IPS-18c (cell line): ENCODE measurements at regions not wholly inside any gene's neighbourhood (a gene's known extent, or its start where the extent isn't known, plus 50 kb on each side); places are given as distances from the start of the nearest gene placed in this dataset.
"Not testable (repeated sequence)": the region's sequence is repeated elsewhere in the genome, so short reads cannot be mapped to it uniquely, and the experiment has no call there.

Experiments
- H3K4me3 ChIP-seq: 2 replicates; pipeline ENCODE4 v1.7.0; 2013; ENCODE audit warnings: low read depth, mild to moderate bottlenecking, low read length, moderate library complexity; ENCODE audit not compliant: insufficient read depth
- H3K9me3 ChIP-seq: one replicate; pipeline ENCODE4 v1.6.1; 2013; ENCODE audit warnings: mild to moderate bottlenecking, low read length, moderate library complexity; ENCODE audit not compliant: control insufficient read depth, insufficient read depth

- no peak overlapping the region for H3K4me3 ChIP-seq
- no peaks in the 10 kb centered on the region for H3K9me3 ChIP-seq
Observed at GRCh38 chr1:199866210-199866617, 161.3 kb upstream of the NR5A2 start.

- Histone ChIP-seq H3K4me3 (no peak overlapping the region), H3K9me3 (no peaks in the 10 kb centered on the region)
Observed at GRCh38 chr1:199867601-199868000, 159.9 kb upstream of the NR5A2 start.

GRCh38 chr1:199868777-199869176 lies 158.7 kb upstream of the NR5A2 start:
- H3K9me3 ChIP-seq, result no peaks in the 10 kb centered on the region
- no peak overlapping the region for H3K4me3 ChIP-seq

DNA sequence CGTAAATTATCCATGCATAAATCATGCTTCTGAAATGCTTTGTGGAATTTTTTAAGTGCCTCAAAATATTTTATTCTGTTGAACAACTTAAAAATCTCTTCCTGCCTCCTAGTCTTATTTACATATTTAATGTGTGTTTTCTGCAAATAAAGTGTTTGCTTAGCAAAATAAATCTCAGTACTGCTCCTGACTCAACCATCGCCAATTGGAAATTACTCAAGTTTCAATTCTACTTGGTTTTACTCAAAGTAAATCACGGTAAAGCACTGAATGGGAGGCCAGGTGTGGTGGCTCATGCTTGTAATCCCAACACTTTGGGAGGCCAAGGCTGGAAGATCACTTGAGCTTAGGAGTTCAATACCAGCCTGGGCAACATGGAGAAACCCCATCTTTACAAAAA lies 152.2 kb upstream of the NR5A2 start:
- no peak overlapping the region for H3K4me3 ChIP-seq

GRCh38 chr1:199875856-199876255 lies 151.7 kb upstream of the NR5A2 start:
- Histone ChIP-seq H3K9me3 (peaks cover 4% of the 10 kb centered on the region), H3K4me3 (no peak overlapping the region)

More for the DNA sequence above, 152.2 kb upstream of the NR5A2 start:
- peaks cover 4% of the 10 kb centered on the region for H3K9me3 ChIP-seq

DNA sequence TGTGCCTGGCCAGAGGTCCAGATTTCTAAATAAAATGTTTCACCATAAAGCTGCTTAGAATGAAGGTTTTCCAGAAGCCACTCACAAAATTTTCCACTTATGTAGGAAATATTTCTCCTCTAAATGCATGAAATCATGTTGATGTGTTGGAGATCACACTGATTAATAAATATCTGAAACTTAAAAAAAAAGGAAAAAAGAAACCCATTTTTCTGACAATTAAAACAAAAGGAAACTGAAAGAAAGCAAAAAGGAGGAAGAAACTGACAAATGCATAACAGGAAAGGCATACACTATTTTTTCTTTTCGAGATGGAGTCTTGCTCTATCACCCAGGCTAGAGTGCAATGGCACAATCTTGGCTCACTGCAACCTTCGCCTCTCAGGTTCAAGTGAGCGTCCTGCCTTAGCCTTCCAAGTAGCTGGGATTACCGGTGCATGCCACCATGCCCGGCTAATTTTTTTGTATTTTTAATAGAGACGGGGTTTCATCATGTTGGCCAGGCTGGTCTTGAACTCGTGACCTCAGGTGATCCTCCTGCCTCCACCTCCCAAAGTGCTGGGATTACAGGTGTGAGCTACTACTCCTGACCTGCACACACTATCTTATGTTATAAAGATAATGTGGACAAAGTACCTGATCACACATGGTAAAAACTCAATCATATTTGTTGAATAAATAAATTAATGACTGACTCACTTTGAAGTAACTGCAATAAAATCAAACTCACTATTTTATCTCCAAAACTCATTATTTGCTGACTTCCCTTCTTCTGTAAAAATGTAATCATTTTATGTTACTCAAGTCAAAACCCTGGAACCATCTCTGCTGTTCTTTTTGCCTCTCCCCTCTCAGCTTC lies 149.8 kb upstream of the NR5A2 start:
- peaks cover 4% of the 10 kb centered on the region for H3K9me3 ChIP-seq
- no peak overlapping the region for H3K4me3 ChIP-seq

GRCh38 chr1:199878823-199879222 lies 148.7 kb upstream of the NR5A2 start:
- Histone ChIP-seq H3K4me3 (no peak overlapping the region), H3K9me3 (peaks cover 4% of the 10 kb centered on the region)

- H3K9me3 ChIP-seq, result no peaks in the 10 kb centered on the region
- H3K4me3 ChIP-seq, result no peak overlapping the region
Observed at GRCh38 chr1:199898654-199899053, 128.9 kb upstream of the NR5A2 start.

GRCh38 chr1:199901341-199901740 lies 126.2 kb upstream of the NR5A2 start:
- Histone ChIP-seq H3K9me3 (no peaks in the 10 kb centered on the region), H3K4me3 (no peak overlapping the region)

DNA sequence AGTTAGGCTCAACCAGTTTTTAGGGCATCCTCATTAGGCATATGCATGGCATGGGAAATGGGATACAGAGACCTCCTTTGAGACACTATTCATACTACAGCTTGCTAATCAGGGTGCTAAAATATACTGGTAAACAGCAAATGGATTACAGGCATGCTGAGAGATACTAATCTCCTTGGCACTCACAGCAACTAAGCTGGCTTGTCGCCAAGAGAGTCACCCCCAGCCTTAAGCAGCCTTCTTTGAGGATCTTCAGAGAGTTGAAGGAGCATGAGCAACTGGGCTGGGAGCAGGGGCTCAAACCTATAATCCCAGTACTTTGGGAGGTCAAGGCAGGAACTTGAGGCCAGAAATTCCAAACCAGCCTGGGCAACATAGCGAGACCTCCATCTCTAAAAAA lies 120.1 kb upstream of the NR5A2 start:
- H3K4me3 ChIP-seq, result no peak overlapping the region

DNA sequence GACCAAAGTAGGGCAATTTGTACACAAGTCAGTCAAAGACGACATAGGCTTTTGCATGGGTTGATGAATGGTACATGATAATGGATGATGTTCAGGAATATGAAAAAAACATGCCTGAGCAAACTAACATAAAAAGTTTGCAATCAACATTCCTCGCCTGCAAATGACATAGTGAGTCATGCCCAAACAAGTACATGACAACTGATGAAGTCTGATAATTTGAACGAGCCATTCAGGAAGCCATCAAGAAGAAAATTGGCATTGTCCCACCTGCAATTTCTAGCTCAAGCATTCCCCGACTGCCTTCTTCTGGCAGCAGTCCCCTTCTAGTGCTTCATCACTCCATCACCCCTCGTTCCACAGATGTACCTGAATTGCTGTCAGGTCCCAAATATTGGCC lies 118.4 kb upstream of the NR5A2 start:
- Histone ChIP-seq H3K9me3 (no peaks in the 10 kb centered on the region), H3K4me3 (no peak overlapping the region)

More for the DNA sequence above, 120.1 kb upstream of the NR5A2 start:
- H3K9me3 ChIP-seq, result no peaks in the 10 kb centered on the region

DNA sequence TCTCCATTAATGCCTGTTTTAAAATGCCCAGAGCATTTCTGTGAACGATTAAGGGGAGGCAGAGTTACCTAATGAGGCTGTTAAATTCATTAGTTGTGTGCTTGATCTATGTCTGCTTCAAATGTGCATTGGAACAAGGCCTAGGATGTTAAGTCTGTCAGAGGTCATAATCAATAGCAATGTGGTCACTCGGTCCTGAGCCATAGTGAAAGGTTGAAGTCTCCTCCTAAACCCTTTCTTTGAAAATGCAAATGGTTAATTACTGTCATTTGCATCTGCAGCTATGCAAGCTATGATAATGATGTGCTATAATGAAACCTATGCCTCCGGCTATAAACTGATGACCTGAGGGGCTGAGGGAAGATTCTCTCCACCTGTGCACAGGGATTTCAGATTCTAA lies 114.2 kb upstream of the NR5A2 start:
- no peaks in the 10 kb centered on the region for H3K9me3 ChIP-seq
- no peak overlapping the region for H3K4me3 ChIP-seq

DNA sequence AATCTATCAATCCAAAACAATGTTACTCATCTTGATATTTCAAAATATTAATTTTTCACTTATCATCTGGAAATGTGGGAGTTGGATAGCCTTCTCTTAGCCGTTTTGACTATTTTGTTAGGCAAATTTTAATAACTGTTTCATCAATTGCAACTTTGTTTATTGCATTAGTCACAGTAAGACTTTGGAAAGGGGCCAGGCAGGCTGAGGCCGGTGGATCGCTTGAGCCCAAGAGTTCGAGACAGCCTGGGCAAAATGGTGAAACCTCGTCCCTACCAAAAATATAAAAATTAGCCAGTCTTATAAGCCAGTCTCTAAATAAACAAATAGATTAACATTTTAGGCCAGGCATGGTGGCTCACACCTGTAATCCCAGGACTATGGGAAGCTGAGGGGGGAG lies 113.0 kb upstream of the NR5A2 start:
- no peaks in the 10 kb centered on the region for H3K9me3 ChIP-seq
- H3K4me3 ChIP-seq, result no peak overlapping the region

DNA sequence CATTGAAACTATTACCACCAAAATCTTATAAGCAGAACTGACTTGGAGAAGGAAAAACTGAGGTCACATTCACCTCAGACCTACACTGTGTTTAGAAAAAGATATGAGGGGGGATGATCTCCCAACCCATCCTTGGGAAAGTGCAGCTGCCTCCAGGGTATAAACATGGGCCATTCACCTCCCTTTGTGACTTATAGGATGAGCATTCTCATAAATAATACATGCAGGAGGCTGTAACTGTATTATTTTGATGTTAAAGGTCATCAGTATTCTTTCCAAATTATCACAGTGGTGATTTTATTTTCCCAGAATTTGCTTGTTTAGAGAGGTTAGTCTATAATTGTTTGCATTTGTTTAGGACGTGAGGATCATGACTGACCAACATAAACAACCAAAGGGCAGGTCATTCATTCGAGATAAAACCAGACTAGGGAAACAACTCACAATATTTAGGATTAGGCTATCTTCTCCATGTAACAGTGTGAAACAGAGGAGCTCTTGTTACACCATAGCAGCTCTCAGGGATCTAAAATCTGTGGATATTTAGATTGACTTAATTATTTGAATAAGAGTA lies 109.2 kb upstream of the NR5A2 start:
- Histone ChIP-seq H3K9me3 (no peaks in the 10 kb centered on the region), H3K4me3 (no peak overlapping the region)

- H3K9me3 ChIP-seq, result no peaks in the 10 kb centered on the region
- no peak overlapping the region for H3K4me3 ChIP-seq
Observed at GRCh38 chr1:199920635-199921034, 106.9 kb upstream of the NR5A2 start.

DNA sequence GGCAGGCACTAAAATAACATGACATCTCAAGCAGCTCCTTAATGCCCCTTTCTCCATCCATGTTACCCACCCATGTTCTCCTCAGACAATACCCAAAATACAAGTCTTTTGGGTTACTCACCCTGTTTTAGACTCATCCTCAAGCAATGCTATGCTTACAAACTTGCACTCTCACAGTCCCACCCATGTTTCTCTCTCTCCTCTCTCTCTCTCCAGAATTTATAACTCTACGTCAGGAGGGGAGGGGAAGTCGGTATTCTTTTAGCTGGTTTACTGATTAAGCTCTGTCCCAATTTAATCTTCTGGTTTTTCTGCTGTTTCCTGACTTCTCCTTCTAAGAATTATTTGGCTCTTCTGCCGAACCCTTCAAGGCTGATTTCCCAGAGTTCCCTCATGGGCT lies 98.0 kb upstream of the NR5A2 start:
- peaks cover 2% of the 10 kb centered on the region for H3K9me3 ChIP-seq
- no peak overlapping the region for H3K4me3 ChIP-seq

DNA sequence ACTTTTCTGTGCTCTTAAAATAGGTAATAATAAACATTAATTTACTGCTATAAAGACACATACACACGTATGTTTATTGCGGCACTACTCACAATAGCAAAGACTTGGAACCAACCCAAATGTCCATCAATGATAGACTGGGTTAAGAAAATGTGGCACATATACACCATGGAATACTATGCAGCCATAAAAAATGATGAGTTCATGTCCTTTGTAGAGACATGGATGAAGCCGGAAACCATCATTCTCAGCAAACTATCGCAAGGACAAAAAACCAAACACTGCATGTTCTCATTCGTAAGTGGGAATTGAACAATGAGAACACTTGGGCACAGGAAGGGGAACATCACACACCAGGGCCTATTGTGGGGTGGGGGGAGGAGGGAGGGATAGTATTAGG lies 97.4 kb upstream of the NR5A2 start:
- not testable (repeated sequence) for H3K9me3 ChIP-seq, H3K4me3 ChIP-seq

DNA sequence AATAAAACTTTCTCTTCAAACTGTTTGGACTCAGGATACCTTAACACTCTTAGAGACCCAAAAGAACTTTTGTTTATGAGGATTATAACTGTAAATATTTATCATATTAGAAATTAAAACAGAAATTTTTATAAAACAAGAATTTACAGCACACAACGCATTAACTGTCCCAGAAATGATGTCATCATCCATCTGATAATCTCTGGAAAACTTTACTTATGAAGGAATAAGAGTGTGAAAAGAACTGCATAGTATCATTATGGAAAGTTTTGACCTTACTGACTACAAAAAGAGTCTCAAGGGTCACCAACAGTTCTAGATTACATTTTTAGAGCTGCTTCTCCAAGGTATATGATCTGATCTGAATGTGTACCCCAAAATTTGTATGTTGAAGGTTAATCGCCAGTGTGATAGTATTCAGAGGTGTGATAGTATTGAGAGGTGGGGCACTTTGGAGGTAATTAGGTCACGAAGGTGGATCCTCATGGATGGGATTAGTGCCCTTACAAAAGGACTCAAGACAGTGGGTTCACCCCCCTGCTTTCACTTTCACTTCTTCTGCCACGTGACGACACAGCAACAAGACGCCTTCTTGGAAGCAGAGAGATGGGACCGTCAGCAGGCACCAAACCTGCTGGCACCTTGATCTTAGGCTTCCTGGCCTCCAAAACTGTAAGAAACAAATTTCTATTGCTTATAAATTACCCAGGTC lies 95.7 kb upstream of the NR5A2 start:
- H3K4me3 ChIP-seq, result no peak overlapping the region
- peaks cover 2% of the 10 kb centered on the region for H3K9me3 ChIP-seq
